SK-N-SH treated with all-trans-retinoic acid at 6 μM for 48 hours (cell line): ENCODE measurements at regions not wholly inside any gene's neighbourhood (a gene's known extent, or its start where the extent isn't known, plus 50 kb on each side); places are given as distances from the start of the nearest gene placed in this dataset.
"Not testable (repeated sequence)": the region's sequence is repeated elsewhere in the genome, so short reads cannot be mapped to it uniquely, and the experiment has no call there.

Experiments
- ATAC-seq: fragments of 200-7000 bp; cut with Tn5 transposase; 3 replicates; pipeline ENCODE4 v1.9.1; 2020; ENCODE audit warnings: mild to moderate bottlenecking, moderate library complexity
- ARNTL ChIP-seq: fragments of 450-650 bp; formaldehyde crosslinking; IDR thresholded peaks from 2 replicates; pipeline ENCODE4 v1.5.0; 2020; ENCODE audit warnings: low read depth, mild to moderate bottlenecking, moderate library complexity, borderline replicate concordance
- BACH2 ChIP-seq: fragments of 250-450 bp; sonication (Bioruptor Pico); IDR thresholded peaks from 2 replicates; pipeline ENCODE4 v1.9.0; 2021; ENCODE audit warnings: mild to moderate bottlenecking, borderline replicate concordance
- CREB5 ChIP-seq: fragments of 250-450 bp; sonication (Bioruptor Pico); IDR thresholded peaks from 2 replicates; pipeline ENCODE4 v1.5.1; 2020; ENCODE audit warnings: low read depth, mild to moderate bottlenecking, moderate library complexity
- CSDC2 ChIP-seq: fragments of 250-450 bp; sonication (Bioruptor Pico); IDR thresholded peaks from 2 replicates; pipeline ENCODE4 v1.5.0; 2020; ENCODE audit warnings: mild to moderate bottlenecking, moderate library complexity
- ESRRG ChIP-seq: fragments of 250-450 bp; sonication (Bioruptor Pico); IDR thresholded peaks from 2 replicates; pipeline ENCODE4 v1.6.1; 2021; ENCODE audit warnings: mild to moderate bottlenecking
- GLIS3 ChIP-seq: fragments of 250-450 bp; sonication (Bioruptor Pico); IDR thresholded peaks from 2 replicates; pipeline ENCODE4 v1.5.0; 2020; ENCODE audit warnings: mild to moderate bottlenecking, moderate library complexity
- ISL1 ChIP-seq: fragments of 250-450 bp; sonication (Bioruptor Pico); IDR thresholded peaks from 2 replicates; pipeline ENCODE4 v2.1.2; 2022; ENCODE audit warnings: mild to moderate bottlenecking, moderate library complexity
- PPARA ChIP-seq: fragments of 250-450 bp; sonication (Bioruptor Pico); IDR thresholded peaks from 2 replicates; pipeline ENCODE4 v1.5.0; 2020; ENCODE audit warnings: mild to moderate bottlenecking, borderline replicate concordance
- RARB ChIP-seq: fragments of 250-450 bp; sonication (Bioruptor Pico); IDR thresholded peaks from 2 replicates; pipeline ENCODE4 v1.8.0; 2021; ENCODE audit warnings: mild to moderate bottlenecking, moderate library complexity
- SNAI2 ChIP-seq: fragments of 250-450 bp; sonication (Bioruptor Pico); IDR thresholded peaks from 2 replicates; pipeline ENCODE4 v1.5.0; 2020; ENCODE audit warnings: mild to moderate bottlenecking, moderate library complexity
- TOX ChIP-seq: fragments of 250-450 bp; sonication (Bioruptor Pico); IDR thresholded peaks from 2 replicates; pipeline ENCODE4 v1.8.0; 2021; ENCODE audit warnings: mild to moderate bottlenecking, moderate library complexity, borderline replicate concordance
- TSHZ2 ChIP-seq: fragments of 250-450 bp; sonication (Bioruptor Pico); IDR thresholded peaks from 2 replicates; pipeline ENCODE4 v1.5.0; 2020; ENCODE audit warnings: mild to moderate bottlenecking, moderate library complexity
- ZC3H10 ChIP-seq: fragments of 250-450 bp; sonication (Bioruptor Pico); IDR thresholded peaks from 2 replicates; pipeline ENCODE4 v1.5.1; 2021; ENCODE audit warnings: mild to moderate bottlenecking, moderate library complexity
- ZFP3 ChIP-seq: fragments of 250-450 bp; sonication (Bioruptor Pico); IDR thresholded peaks from 2 replicates; pipeline ENCODE4 v1.5.0; 2020; ENCODE audit warnings: mild to moderate bottlenecking, moderate library complexity
- ZNF565 ChIP-seq: fragments of 450-650 bp; formaldehyde crosslinking; conservative IDR thresholded peaks from 2 replicates; pipeline ENCODE4 v1.5.0; 2020; ENCODE audit warnings: low read depth, mild to moderate bottlenecking, moderate library complexity
- ZNF70 ChIP-seq: fragments of 450-650 bp; formaldehyde crosslinking; IDR thresholded peaks from 2 replicates; pipeline ENCODE4 v1.5.0; 2020; ENCODE audit warnings: mild to moderate bottlenecking, moderate library complexity
- TF ChIP-seq, protein P1 (sequence below): fragments of 250-450 bp; sonication (Bioruptor Pico); IDR thresholded peaks from 2 replicates; pipeline ENCODE4 v1.8.0; 2021; ENCODE audit warnings: low read depth, mild to moderate bottlenecking, moderate library complexity, borderline replicate concordance
- TF ChIP-seq, protein P2 (sequence below): fragments of 250-450 bp; sonication (Bioruptor Pico); IDR thresholded peaks from 2 replicates; pipeline ENCODE4 v1.8.0; 2020; ENCODE audit warnings: mild to moderate bottlenecking, moderate library complexity, borderline replicate concordance

DNA sequence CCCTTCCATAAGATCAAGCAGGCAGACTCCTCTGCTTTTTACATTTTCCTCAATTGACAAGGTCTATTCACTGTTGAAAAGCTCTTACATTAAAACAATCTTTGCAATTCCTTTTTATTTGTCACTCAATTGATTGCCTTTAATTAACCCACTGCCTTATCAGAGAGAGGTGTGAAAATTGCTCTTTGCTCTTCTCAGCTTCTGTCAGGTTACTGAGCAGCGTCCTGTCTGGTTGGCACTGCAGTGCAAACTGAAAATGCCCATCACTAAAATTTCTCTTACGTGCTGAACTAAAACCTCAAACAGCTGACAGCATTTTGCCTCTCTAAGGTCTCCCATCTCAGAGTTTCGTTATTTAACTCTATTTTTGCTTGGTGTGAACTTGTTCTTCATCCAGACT is 504.1 kb upstream of the ATXN7L3B start:
- ATAC-seq, result no peak
- no peak for TF ChIP-seq ZNF565 (CRISPR knock-in tag)
- TF ChIP-seq, all 23 proteins: peak for 0

- ATAC-seq, result not testable (repeated sequence)
Measured at GRCh38 chr12:74039138-74039537, 498.5 kb upstream of the ATXN7L3B start.

- no peak for TF ChIP-seq CREB5
- TF ChIP-seq TSHZ2, result no peak
- no peak for TF ChIP-seq BACH2 (CRISPR knock-in tag)
- no peak for TF ChIP-seq TOX (CRISPR knock-in tag)
- no peak for TF ChIP-seq ESRRG
- no peak for TF ChIP-seq ZC3H10
- TF ChIP-seq ISL1 (CRISPR knock-in tag), result no peak
- TF ChIP-seq ZNF565 (CRISPR knock-in tag), result no peak
- TF ChIP-seq ZNF70 (CRISPR knock-in tag), result no peak
- no peak for TF ChIP-seq CSDC2
- ATAC-seq, result no peak
Measured at GRCh38 chr12:74043343-74043742, 494.3 kb upstream of the ATXN7L3B start.

DNA sequence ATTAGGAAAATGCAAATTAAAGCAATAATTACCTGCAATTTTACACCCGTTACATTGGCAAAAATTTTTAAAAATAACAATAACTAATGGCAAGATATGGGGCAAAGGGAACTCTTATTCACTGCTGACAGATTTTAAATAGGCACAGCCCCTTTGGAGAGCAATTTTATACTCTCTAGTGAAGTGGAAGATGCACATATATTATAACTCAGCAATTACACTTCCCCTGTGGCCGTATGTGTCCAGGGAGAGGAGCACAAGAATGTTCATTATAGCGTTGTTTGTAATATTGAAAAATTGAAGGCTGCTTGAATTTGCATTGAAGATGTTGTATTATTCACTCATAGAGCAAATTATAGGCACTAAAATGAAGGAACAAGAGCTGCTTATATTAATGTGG is 488.3 kb upstream of the ATXN7L3B start:
- TF ChIP-seq CSDC2 (no peak), ZNF70 (CRISPR knock-in tag) (no peak), ZNF565 (CRISPR knock-in tag) (no peak), ARNTL (no peak), ZFP3 (CRISPR knock-in tag) (no peak)

GRCh38 chr12:74051848-74052247 is 485.8 kb upstream of the ATXN7L3B start:
- no peak for TF ChIP-seq ZFP3 (CRISPR knock-in tag)
- no peak for TF ChIP-seq ZNF70 (CRISPR knock-in tag)
- TF ChIP-seq, protein P1, sequence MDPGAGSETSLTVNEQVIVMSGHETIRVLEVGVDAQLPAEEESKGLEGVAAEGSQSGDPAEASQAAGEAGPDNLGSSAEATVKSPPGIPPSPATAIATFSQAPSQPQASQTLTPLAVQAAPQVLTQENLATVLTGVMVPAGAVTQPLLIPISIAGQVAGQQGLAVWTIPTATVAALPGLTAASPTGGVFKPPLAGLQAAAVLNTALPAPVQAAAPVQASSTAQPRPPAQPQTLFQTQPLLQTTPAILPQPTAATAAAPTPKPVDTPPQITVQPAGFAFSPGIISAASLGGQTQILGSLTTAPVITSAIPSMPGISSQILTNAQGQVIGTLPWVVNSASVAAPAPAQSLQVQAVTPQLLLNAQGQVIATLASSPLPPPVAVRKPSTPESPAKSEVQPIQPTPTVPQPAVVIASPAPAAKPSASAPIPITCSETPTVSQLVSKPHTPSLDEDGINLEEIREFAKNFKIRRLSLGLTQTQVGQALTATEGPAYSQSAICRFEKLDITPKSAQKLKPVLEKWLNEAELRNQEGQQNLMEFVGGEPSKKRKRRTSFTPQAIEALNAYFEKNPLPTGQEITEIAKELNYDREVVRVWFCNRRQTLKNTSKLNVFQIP (CRISPR knock-in tag), result no peak
- no peak for TF ChIP-seq ARNTL
- no peak for TF ChIP-seq ZC3H10
- no peak for TF ChIP-seq SNAI2 (CRISPR knock-in tag)
- TF ChIP-seq CSDC2, result no peak
- no peak for TF ChIP-seq ISL1 (CRISPR knock-in tag)
- no peak for TF ChIP-seq PPARA (CRISPR knock-in tag)
- no peak for TF ChIP-seq GLIS3 (CRISPR knock-in tag)
- no peak for TF ChIP-seq CREB5
- no peak for TF ChIP-seq RARB (CRISPR knock-in tag)
- TF ChIP-seq TOX (CRISPR knock-in tag), result no peak
- no peak for ATAC-seq

More for the DNA sequence above, 488.3 kb upstream of the ATXN7L3B start:
- no peak for ATAC-seq

DNA sequence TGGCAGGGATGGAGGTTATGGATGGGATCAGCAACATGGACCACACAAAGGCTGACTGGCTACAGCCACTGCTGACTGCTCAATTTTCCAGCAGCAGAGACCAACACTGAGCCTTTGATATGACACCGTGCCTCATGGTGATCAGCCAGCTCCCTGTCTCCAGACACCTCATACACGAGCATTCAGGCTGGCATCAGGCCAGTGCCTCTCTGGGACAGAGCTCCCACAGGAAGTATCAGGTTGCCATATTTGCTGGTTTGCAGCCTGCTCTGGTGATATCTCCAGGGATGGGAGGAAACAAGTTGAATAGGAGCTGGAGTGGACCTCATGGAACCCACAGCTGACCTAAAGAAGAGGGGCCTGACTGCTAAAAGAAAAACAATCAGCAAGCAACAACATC is 471.2 kb upstream of the ATXN7L3B start:
- ATAC-seq, result no peak
- TF ChIP-seq CREB5 (no peak), ISL1 (CRISPR knock-in tag) (no peak), ZFP3 (CRISPR knock-in tag) (no peak), GLIS3 (CRISPR knock-in tag) (no peak), PPARA (CRISPR knock-in tag) (no peak)
- TF ChIP-seq, protein P2, sequence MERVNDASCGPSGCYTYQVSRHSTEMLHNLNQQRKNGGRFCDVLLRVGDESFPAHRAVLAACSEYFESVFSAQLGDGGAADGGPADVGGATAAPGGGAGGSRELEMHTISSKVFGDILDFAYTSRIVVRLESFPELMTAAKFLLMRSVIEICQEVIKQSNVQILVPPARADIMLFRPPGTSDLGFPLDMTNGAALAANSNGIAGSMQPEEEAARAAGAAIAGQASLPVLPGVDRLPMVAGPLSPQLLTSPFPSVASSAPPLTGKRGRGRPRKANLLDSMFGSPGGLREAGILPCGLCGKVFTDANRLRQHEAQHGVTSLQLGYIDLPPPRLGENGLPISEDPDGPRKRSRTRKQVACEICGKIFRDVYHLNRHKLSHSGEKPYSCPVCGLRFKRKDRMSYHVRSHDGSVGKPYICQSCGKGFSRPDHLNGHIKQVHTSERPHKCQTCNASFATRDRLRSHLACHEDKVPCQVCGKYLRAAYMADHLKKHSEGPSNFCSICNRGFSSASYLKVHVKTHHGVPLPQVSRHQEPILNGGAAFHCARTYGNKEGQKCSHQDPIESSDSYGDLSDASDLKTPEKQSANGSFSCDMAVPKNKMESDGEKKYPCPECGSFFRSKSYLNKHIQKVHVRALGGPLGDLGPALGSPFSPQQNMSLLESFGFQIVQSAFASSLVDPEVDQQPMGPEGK (CRISPR knock-in tag), result no peak
